ENCODE measurements at regions not wholly inside any gene's neighbourhood (a gene's known extent, or its start where the extent isn't known, plus 50 kb on each side); places are given as distances from the start of the nearest gene placed in this dataset.

- intact Hi-C loops (cut with micrococcal nuclease; ENCODE audit: unreplicated experiment), result no loop called here
- no peaks in the 10 kb centered on the region for H3K36me3 ChIP-seq (ENCODE audit: control insufficient read depth, insufficient read depth, low read length)
- H3K27me3 ChIP-seq (replicated peaks; ENCODE audit: control insufficient read depth, insufficient read depth, low read length), result no peaks in the 10 kb centered on the region
- CTCF ChIA-PET, result no interaction called here
- TF ChIP-seq, protein P1, sequence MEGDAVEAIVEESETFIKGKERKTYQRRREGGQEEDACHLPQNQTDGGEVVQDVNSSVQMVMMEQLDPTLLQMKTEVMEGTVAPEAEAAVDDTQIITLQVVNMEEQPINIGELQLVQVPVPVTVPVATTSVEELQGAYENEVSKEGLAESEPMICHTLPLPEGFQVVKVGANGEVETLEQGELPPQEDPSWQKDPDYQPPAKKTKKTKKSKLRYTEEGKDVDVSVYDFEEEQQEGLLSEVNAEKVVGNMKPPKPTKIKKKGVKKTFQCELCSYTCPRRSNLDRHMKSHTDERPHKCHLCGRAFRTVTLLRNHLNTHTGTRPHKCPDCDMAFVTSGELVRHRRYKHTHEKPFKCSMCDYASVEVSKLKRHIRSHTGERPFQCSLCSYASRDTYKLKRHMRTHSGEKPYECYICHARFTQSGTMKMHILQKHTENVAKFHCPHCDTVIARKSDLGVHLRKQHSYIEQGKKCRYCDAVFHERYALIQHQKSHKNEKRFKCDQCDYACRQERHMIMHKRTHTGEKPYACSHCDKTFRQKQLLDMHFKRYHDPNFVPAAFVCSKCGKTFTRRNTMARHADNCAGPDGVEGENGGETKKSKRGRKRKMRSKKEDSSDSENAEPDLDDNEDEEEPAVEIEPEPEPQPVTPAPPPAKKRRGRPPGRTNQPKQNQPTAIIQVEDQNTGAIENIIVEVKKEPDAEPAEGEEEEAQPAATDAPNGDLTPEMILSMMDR (IDR thresholded peaks at IDR 0.05; ENCODE audit: insufficient read depth in 1 of 2, low read depth in 1 of 2, low read length in 1 of 2, severe bottlenecking in 1 of 2, unreplicated experiment in 1 of 2), result no peak
- no TSS peak for BruUV-seq (replicated peaks)
- no peak overlapping the region for H3K4me3 ChIP-seq (ENCODE audit: low read depth, low read length)
- no peak overlapping the region for H3K27ac Mint-ChIP-seq (ENCODE audit: unreplicated experiment)
- no peaks in the 10 kb centered on the region for H3K9me3 ChIP-seq
- no peaks in the 10 kb centered on the region for H3K27me3 Mint-ChIP-seq (ENCODE audit: insufficient read depth, unreplicated experiment)
- H3K36me3 Mint-ChIP-seq (ENCODE audit: insufficient read depth, unreplicated experiment), result no peaks in the 10 kb centered on the region
- no peak for DNase-seq
- H3K4me1 Mint-ChIP-seq (ENCODE audit: low read depth, unreplicated experiment), result no peaks in the 10 kb centered on the region
- no peak overlapping the region for H3K4me3 Mint-ChIP-seq (ENCODE audit: unreplicated experiment)
- H3K9me3 Mint-ChIP-seq (ENCODE audit: unreplicated experiment), result no peaks in the 10 kb centered on the region
- POLR2A ChIA-PET, result no interaction called here
- H3K4me1 ChIP-seq, result no peaks in the 10 kb centered on the region
These were observed 349.9 kb downstream of the LRIG3 start for GRCh38 chr12:58570411-58570810.

GRCh38 chr12:58575256-58575655 lies 345.0 kb downstream of the LRIG3 start:
- BruUV-seq (replicated peaks), result no TSS peak
- POLR2A ChIA-PET, result no interaction called here
- no peak overlapping the region for H3K27ac Mint-ChIP-seq (ENCODE audit: unreplicated experiment)
- TF ChIP-seq, protein P1 (IDR thresholded peaks at IDR 0.05; ENCODE audit: insufficient read depth in 1 of 2, low read depth in 1 of 2, low read length in 1 of 2, severe bottlenecking in 1 of 2, unreplicated experiment in 1 of 2), result no peak
- DNase-seq, result no peak
- Histone ChIP-seq H3K9me3 (no peaks in the 10 kb centered on the region), H3K4me1 (no peaks in the 10 kb centered on the region), H3K4me3 (ENCODE audit: low read depth, low read length) (no peak overlapping the region), H3K27me3 (replicated peaks; ENCODE audit: control insufficient read depth, insufficient read depth, low read length) (no peaks in the 10 kb centered on the region), H3K36me3 (ENCODE audit: control insufficient read depth, insufficient read depth, low read length) (no peaks in the 10 kb centered on the region)
- intact Hi-C loops (cut with micrococcal nuclease; ENCODE audit: unreplicated experiment), result no loop called here
- H3K9me3 Mint-ChIP-seq (ENCODE audit: unreplicated experiment), result no peaks in the 10 kb centered on the region
- H3K4me3 Mint-ChIP-seq (ENCODE audit: unreplicated experiment), result no peak overlapping the region
- CTCF ChIA-PET, result no interaction called here
- no peaks in the 10 kb centered on the region for H3K4me1 Mint-ChIP-seq (ENCODE audit: low read depth, unreplicated experiment)
- no peaks in the 10 kb centered on the region for H3K36me3 Mint-ChIP-seq (ENCODE audit: insufficient read depth, unreplicated experiment)
- H3K27me3 Mint-ChIP-seq (ENCODE audit: insufficient read depth, unreplicated experiment), result no peaks in the 10 kb centered on the region

GRCh38 chr12:58576081-58576480 lies 344.2 kb downstream of the LRIG3 start:
- intact Hi-C loops (cut with micrococcal nuclease; ENCODE audit: unreplicated experiment), result no loop called here

More at GRCh38 chr12:58576081-58576480, 344.2 kb downstream of the LRIG3 start:
- Mint-ChIP-seq H3K27ac (ENCODE audit: unreplicated experiment) (no peak overlapping the region), H3K4me3 (ENCODE audit: unreplicated experiment) (no peak overlapping the region), H3K9me3 (ENCODE audit: unreplicated experiment) (no peaks in the 10 kb centered on the region), H3K27me3 (ENCODE audit: insufficient read depth, unreplicated experiment) (no peaks in the 10 kb centered on the region), H3K36me3 (ENCODE audit: insufficient read depth, unreplicated experiment) (no peaks in the 10 kb centered on the region), H3K4me1 (ENCODE audit: low read depth, unreplicated experiment) (no peaks in the 10 kb centered on the region)
- TF ChIP-seq, protein P1 (IDR thresholded peaks at IDR 0.05; ENCODE audit: insufficient read depth in 1 of 2, low read depth in 1 of 2, low read length in 1 of 2, severe bottlenecking in 1 of 2, unreplicated experiment in 1 of 2), result no peak
- Histone ChIP-seq H3K36me3 (ENCODE audit: control insufficient read depth, insufficient read depth, low read length) (no peaks in the 10 kb centered on the region), H3K9me3 (no peaks in the 10 kb centered on the region), H3K27me3 (replicated peaks; ENCODE audit: control insufficient read depth, insufficient read depth, low read length) (no peaks in the 10 kb centered on the region), H3K4me3 (ENCODE audit: low read depth, low read length) (no peak overlapping the region), H3K4me1 (no peaks in the 10 kb centered on the region)
- DNase-seq, result no peak
- ChIA-PET POLR2A (no interaction called here), CTCF (interaction anchor here (0.5 kb wide), 1 partner anchor 132 kb away, joined by 5 read pairs; no protein-coding TSS in a partner anchor)
- BruUV-seq (replicated peaks), result no TSS peak
